Renal cortical epithelial cell (primary cell): ENCODE measurements at regions not wholly inside any gene's neighbourhood (a gene's known extent, or its start where the extent isn't known, plus 50 kb on each side); places are given as distances from the start of the nearest gene placed in this dataset.

Experiments used
- DNase-seq: peaks from one replicate; pipeline ENCODE4 v3.0.0-alpha.2; 2011; ENCODE audit warnings: low read depth

DNA sequence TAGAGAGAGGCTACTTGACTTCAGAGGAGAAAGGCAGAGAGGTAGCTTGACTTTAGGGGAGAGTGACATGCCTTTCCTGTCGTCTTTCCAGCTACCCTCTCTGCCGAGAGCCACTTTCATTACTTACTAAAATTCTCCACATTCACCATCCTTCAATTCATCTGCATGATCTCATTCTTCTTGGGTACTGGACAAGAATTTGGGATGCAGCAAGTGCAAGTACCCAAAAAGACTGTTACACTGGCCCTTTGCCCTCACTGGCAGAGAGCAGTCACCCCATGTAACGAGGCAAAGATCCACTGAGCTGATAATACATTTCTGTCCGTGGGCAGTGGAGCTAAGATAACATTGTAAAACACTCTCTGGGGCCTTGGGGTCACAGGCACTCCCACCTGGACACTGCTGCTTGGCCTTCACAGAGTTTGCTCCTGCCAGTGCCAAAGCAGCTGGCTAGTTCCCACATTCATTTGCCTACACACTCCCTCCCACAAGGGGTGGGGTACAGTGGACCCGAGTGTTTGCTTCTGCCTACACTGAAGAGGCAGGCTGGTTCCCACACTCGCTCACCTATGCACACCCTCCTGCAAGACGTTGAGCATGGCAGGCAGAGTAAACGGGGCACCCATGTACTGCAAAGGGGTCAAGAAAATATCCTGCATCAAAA, 1276.9 kb upstream of the PCDH9 start:
- no peak for DNase-seq

DNA sequence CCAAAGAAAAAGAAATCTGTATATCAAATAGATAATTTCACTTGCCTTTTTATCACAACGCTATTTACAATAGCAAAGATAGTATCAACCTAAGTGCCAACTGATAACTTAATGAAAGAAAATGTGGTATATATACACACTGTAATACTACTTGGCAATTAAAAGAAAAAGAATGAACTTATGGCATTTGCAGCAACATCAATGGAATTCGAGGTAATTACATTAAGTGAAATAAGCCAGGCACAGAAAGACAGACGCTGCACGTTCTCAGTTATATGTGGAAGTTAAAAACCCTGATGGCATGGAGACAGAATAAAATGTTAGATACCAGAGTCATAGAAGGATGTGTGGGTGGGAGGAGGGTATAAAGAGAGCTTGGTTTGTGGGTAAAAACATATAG, 1260.5 kb upstream of the PCDH9 start:
- no peak for DNase-seq

DNA sequence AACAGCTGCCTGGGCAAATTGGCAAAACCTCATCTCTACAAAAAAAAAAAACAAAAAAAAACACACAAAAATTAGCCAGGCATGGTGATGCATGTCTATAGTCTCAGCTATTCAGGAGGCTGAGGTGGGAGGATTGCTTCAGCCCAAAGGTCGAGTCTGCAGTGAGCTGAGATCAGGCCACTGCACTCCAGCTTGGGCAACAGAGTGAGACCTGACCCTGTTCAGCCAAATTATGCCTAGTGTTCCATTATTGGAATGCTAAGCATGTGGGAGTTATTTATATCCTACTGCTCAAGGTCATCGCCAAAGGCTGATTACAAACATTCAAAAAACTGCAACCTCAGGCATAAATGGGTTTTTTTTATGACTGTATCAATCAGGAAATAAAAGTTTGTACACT, 1251.0 kb upstream of the PCDH9 start:
- peak; percentile 41 for DNase-seq

DNA sequence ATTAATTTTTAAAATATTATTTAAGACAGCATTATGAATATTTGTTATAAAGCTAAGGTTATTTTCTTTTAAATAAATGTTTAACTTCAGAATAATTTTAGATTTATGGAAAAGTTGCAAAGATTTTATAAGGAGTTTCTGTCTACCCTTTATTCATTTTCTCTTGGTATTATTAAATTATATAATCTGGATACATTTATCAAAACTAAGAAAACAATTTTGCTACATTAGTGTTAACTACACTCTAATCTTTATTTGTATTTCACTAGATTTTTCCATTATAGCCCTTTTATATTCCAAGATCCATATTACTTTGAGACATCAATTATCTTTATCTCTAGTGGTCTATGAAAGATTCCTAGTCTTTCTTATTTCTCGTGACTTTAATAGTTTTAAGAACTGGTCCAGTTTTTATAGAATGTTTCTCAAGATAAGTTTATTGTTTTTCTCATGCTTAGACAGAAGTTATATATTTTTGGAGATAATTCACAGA, 1243.7 kb upstream of the PCDH9 start:
- no peak for DNase-seq

DNA sequence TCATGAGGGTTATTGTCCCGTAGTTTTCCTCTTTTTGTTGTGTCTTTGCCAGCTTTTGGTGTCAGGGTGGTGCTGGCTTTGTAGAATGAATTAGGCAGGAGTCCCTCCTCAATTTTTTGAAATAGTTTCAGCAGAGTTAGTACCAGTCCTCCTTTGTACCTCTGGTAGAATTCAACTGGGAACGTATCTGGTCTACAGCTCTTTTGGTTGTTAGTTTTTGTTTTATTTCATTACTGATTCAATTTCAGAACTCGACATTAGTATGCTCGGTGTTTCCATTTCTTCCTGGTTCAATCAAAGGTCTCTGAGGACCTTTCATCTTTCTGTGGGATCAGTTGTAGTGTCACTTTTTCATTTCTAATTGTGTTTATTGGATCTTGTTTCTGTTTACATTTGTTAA, 1237.0 kb upstream of the PCDH9 start:
- DNase-seq = no peak

DNA sequence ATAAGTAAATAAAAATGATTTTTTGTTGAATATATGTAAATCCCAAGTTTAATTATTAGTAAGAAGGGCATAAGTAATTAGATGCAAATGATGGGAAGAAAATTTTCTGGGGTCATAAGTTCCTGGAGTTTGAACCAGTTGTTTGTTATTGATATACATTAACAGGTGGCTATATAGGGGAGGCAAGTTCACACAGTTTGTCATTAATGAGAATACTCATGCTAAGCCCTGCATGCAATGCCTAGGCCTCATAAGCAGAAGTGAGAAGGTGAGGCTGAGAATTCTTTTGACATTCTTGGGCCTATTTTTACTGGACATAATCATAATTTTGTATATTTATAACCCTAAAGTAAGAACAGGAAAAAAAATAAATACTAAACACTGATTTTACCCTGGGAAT, 1210.7 kb upstream of the PCDH9 start:
- no peak for DNase-seq

DNA sequence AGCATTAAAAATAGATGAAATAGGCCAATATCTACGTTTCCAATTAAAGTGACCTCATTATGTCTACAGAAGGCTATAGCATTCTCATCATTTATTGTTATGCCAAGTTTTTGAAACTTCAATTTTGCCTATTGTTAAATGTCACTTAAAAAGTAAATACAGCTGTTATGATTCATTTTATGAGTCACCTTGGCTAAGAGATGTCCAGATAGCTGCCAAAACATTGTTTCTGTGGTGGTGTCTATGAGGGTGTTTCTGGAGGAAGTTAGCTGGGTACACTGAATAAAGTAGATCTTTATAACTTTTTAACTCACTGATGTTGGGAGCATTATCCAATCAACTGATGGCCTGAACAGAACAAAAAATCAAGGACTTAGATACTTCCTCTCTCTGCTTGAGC, 1209.7 kb upstream of the PCDH9 start:
- peak; percentile 56 for DNase-seq

DNA sequence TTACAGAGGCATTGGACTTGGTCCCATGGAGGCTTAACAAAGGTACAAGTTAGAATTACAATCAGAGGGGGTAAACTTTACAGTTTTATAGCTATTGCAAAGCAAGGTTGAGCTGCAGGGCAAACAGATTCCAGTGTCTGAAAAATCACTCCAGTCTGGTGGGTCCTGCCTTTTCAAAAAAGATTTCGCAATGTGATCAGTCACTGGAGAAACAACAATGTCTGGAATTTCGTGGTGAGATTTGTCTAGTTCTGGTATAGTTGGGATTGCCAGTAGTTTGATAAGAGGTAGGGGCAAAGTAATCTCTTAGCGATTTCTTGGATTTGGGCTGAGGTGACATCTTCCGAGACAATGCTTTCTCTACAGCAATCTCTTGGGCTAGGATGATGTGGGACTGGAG, 1198.2 kb upstream of the PCDH9 start:
- DNase-seq = peak; percentile 72

DNA sequence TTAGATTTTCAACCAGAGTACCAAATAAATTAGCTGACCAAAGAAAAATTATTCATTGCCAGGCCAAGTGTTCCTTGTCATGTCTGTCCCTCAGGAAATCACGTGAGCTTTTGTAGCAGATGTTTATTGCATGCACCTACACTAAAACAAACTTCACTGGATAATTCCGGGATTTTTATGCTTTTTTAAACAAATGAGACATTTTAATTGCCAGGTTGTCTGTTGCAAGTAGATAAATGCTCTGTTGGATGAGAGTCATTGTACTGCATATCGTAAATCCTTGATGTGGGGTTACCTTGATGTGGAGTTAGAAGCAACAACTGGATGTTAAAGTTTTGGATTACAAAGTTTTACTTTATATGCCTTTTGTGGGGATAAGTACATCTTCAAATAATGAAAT, 1187.7 kb upstream of the PCDH9 start:
- DNase-seq = no peak

DNA sequence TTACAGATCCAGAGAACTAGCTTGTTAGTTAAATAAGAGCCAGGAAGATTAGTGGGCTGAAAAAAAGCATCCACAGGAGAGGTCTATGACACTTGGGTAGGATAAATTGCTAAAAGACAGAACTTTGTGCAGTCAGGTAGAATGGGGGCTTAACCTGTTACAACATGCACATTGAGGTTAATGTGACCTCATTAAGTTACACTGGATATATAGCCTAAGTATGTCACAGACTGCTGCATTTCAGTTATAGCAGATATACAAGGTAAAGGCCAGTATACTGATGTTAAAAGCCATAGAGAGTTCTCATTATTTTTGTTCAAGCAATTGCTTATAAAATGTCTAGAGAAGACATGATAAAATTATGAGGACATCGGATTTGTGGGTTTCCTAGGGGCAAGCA, 1179.9 kb upstream of the PCDH9 start:
- DNase-seq = no peak

DNA sequence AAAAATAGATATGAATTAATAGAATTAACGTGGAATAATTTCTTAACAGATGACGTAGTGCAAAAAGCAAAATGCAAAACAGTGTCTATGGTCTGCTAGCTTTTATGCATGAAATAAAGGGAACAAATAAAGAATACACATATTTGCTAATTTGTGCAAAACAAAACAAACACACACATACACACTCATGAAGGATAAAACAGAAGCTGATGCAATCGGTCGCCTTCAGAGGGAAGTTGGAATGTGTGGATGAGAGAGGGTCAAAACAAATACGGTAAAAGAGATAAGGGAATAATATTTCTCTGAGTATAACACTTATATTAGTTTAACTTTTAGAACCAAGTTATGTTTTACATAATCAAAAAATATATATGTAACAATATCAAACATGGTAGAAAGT, 1160.9 kb upstream of the PCDH9 start:
- no peak for DNase-seq

DNA sequence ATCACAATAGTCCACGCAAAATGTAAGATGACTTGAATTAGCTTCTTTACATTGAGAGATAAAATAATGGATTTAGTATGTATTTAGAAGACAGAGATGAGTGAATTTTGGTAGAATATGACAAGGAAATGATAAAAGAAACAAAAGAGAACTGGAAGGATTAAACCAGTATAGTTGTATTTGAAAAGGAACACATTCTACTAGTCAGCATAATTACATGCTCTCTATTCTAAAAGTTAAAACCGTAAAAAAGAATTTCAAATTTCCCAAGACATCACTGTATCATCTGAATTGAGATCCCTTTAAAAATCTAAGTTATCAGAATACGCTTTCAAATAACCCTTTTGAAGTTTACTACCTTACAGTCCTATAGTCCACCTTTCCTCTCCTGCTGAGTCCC, 1156.7 kb upstream of the PCDH9 start:
- no peak for DNase-seq

DNA sequence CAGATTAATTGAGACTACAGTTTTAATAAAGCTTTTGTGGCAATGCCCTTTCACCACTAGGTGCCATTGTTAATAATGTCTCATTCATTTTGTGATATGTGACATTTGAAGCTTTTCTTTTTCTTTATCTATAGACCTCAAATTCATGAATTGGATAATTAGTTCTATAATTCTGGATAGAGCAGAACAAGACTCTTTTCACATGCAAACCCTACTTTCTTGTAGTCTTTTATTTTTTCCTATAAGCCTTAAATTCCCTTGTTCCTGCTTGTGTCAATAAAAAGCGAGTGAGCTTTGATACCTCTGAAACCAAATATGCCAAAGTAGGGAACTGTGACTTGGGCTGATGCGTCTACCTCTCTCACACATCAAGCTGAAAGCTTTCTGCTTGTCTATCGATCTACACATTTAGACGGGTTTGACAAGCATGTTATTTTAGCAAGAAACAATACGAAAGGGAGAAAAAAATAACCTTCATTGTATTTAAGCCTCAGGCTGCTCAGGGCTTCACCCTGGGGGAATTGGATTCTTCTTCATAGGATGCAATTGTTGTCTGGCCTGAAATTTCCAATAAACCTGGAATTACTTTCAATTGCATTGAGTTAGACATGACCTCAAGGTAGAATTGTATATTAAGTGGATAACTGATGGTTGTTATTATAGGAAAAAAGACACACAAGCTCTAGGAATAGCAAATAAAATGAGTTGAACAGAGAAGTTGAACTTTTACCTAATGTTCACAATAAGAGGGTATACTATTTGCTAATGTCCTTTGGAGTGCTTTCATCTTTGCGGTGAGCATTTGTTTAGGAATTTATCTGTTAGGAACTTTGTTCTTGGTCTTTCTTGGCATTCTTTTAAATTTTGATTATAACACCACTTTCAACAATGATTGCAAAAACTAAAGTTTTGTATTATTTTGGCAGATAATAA, 1150.2 kb upstream of the PCDH9 start:
- no peak for DNase-seq

DNA sequence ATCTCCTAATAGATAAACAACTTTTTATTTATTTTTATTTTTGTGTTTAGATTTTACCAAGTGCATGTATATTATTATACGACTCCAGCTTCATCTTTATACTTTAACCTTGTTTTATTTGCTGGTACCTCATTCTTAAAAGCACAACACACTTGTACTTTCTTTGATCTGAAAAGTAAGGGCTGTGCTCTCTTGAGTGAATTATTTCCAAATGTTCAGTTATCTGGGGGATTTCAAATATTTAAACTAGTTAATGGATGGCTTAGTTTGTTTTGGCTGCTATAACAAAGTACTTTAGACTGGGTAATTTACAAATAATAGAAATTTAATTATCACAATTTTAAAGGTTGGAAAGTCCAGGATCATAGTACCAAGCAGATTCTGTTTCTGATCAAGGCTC, 1148.2 kb upstream of the PCDH9 start:
- no peak for DNase-seq

DNA sequence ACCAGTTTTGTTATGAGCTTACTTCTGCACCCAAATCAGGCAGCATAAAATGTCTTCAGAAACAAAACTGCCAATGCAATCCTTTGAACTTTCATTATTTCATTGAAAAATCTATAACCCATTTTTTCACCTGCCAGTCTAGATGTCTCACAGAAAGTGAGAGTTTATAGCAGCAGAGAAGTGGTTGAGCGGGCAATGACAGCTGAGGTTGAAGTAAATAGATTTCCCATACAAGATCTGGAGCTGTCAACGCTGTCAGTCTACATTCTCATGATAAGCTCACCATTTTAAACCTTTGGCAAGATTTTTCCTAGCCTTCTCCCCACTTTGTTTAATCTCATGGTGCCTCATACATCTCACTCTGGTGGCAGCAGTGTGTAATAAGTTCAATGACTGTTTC, 1144.9 kb upstream of the PCDH9 start:
- DNase-seq = no peak

DNA sequence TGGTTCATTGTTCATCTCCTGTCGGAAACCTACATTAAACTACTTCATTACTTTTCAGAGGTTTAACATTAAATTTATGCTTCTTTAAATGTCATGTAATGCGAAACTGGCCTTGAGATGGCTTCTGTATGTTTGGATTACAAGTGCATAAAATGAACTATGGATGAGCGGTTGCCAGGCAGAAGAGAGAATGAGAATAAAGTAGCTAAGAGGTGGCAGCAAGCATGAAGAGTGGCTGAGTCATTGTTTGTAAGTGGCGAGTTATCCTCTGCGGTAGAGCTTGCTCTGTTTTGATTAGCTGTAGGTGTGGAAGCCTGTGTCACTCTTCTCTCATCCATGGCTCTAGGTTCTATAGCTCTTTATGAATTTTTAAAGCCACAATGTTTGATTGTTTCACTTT, 1139.6 kb upstream of the PCDH9 start:
- DNase-seq = peak; percentile 38

DNA sequence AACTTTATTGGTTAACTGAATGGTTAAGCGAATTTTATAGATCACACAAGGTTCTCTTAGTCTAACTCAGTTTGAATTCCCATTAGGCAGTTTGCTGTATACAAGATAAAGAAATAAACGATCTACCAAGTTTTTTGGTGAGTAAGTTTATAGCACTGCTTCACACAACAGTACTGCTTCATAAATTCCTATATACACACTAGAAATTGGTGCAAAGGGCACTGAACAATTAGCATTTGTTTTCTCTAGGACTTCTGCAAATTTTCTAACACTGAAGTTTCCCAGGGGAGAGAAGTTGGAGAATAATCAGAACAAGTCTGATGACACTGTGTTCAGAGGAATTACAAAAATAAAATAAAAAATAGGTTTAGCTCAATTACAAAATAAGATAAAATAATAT, 1138.8 kb upstream of the PCDH9 start:
- DNase-seq = no peak

DNA sequence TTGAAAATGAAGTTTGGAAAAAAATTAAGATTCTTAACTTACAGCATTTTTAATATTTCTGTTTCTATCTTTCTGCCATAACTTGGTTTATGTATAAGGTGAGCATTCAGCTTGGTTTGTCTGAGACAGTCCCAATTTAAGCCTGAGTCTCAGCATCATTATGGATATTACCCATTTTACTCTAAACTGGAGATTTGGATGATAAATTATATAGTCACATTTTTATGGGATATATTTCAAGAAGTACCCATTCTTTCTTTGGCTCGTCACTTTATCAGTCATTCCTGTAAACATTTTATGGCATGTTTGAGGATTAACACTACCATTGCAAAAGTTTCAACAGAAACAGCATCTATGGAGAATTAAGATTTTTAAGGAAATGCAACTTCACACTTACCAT, 1129.0 kb upstream of the PCDH9 start:
- no peak for DNase-seq

DNA sequence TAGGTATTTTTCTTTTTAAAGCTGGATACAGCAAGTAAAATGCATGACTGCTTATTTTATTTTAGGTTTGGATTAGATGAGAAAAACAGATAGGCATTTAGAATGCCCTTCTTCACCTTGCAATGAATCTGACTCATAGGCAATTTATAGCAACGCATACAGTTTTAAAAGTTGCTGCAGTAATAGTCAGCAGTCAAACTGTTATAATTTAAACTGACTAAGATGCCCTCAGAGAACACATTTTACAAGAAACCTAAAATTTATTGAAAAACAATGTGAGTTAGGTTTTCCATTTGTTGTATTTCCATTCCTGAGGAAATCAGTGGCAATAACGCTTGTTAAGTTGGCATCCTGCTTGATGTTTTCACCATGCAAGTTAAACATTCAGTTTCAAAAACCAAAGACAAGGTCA, 1128.2 kb upstream of the PCDH9 start:
- peak; percentile 11 for DNase-seq

DNA sequence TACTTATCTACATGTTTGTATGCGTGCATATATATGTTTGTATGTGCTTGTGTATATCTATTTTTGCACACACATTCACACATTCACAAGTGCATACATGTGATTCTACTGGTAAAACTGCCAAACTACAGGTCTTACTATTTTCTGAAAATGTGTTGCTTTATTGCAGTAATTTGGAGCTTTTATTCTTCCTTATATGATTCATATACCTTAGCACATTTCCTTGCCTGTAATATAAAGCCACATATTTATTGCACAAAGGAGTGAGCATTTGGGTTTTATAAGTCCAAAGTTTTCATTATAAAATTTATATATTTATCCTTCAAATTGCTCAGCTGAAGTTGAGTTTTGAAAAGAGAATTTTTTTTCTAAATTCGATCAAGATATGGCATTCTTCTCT, 1120.4 kb upstream of the PCDH9 start:
- DNase-seq = no peak

DNA sequence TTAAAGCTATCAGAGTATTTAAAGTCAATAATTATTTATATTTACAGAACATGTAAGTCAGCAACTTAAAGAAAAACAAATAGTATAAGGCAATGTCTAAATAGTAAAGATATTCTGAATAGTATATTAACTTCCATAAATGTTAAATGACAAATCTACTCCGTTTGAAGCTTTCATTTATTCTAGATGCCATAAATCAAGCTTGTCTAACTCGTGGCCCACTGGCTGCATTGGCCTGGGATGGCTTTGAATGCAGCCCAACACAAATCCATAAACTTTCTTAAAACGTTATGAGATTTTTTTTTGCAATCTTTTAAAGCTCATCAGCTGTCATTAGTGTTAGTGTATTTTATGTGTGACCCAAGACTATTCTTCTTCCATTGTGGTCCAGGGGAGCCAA, 1117.1 kb upstream of the PCDH9 start:
- no peak for DNase-seq

DNA sequence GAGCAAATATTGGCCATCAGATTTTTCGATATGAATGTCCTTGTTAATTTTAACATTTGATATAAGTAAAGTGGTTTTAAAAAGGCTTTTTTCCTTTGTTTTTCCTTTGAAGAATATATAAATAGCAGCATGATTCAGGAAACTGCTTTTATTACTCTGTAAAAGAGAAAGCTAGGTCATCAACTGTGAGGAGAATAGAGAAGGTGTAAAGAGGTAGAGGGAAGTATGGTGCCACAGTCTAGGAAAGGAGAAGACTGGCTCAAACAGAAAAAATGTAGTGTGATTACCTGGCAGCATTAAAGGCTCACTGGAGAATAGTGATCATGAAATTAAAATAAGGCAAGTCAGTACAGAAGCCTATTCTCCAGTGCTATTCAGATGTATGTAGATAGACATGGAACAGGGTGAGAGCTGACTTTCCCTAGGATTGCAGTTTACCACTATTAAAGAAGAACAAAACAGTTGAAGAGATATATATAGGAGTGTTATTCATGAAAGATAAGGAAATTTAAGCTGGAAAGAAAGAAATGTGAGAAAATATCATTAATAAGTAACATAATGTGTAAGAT, 1115.9 kb upstream of the PCDH9 start:
- no peak for DNase-seq

DNA sequence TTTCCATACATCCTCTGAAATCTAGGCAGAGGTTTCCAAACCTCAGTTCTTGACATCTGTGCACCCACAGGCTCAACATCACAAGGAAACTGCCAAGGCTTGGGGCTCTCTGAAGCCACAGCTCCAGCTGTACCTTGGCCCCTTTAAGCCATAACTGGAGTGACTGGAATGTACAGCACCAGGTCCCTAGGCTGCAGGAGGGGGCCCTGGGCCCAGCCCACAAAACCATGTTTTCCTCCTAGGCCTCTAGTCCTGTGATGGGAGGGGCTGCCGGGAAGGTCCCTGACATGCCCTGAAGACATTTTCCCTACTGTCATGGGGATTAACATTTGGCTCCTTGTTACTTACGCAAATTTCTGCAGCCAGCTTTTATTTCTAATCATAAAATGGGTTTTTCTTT, 1093.0 kb upstream of the PCDH9 start:
- DNase-seq = no peak
